BJ (cell line): ENCODE measurements at regions not wholly inside any gene's neighbourhood (a gene's known extent, or its start where the extent isn't known, plus 50 kb on each side); places are given as distances from the start of the nearest gene placed in this dataset.

Experiments
- CTCF ChIA-PET: fragments of 350-600 bp; formaldehyde crosslinking; extraction: SDS; loops from one replicate; lab custom pipeline; 2021; ENCODE audit warnings: antibody characterized with exemption, inconsistent platforms; lab: Yijun Ruan, JAX
- POLR2A ChIA-PET: fragments of 300-600 bp; sonication (Branson Sonifier 250); formaldehyde crosslinking; extraction: SDS; loops from one replicate; lab custom pipeline; 2021; ENCODE audit warnings: antibody characterized with exemption; lab: Charles Lee
- DNase-seq: peaks from one replicate; pipeline ENCODE4 v3.0.0-alpha.2; 2011; ENCODE audit warnings: low read depth
- H3K27me3 ChIP-seq: 2 replicates; pipeline ENCODE4 v1.6.0; 2011; ENCODE audit warnings: low read length; ENCODE audit not compliant: control insufficient read depth, insufficient read depth
- H3K36me3 ChIP-seq: 2 replicates; pipeline ENCODE4 v1.5.1; 2011; ENCODE audit warnings: low read length; ENCODE audit not compliant: control insufficient read depth, insufficient read depth
- H3K4me3 ChIP-seq: 2 replicates; pipeline ENCODE4 v1.5.1; 2011; ENCODE audit warnings: low read depth, mild to moderate bottlenecking, control low read depth, low read length
- TF ChIP-seq, protein P1 (sequence below): IDR thresholded peaks from 2 replicates; pipeline ENCODE4 v1.5.1; 2011; ENCODE audit warnings: low read depth, mild to moderate bottlenecking, control low read depth, inconsistent platforms, low read length, moderate library complexity; ENCODE audit not compliant: insufficient read depth

DNA sequence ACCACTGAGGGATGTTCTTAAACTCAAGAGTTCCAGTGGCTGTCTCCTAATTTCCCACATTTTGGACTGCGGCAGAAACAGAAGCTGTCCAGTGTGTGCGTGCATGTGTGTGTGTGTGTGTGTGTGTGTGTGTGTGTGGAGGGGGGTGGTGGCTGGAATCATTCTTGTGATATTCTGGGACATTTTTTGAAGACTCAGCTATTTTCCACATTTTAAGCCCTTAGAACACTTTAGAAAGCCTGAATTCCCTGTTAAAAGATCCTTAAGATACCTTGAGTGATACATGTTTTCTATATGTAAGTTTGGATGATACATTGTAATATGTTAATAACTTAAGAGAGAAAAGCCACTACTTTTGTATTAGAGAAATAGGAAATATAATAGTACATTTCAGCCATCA is 636.4 kb downstream of the PLPP3 start:
- H3K4me3 ChIP-seq = no peak overlapping the region
- CTCF ChIA-PET = no interaction called here
- DNase-seq = no peak
- no peaks in the 10 kb centered on the region for H3K36me3 ChIP-seq
- POLR2A ChIA-PET = no interaction called here
- TF ChIP-seq, protein P1, sequence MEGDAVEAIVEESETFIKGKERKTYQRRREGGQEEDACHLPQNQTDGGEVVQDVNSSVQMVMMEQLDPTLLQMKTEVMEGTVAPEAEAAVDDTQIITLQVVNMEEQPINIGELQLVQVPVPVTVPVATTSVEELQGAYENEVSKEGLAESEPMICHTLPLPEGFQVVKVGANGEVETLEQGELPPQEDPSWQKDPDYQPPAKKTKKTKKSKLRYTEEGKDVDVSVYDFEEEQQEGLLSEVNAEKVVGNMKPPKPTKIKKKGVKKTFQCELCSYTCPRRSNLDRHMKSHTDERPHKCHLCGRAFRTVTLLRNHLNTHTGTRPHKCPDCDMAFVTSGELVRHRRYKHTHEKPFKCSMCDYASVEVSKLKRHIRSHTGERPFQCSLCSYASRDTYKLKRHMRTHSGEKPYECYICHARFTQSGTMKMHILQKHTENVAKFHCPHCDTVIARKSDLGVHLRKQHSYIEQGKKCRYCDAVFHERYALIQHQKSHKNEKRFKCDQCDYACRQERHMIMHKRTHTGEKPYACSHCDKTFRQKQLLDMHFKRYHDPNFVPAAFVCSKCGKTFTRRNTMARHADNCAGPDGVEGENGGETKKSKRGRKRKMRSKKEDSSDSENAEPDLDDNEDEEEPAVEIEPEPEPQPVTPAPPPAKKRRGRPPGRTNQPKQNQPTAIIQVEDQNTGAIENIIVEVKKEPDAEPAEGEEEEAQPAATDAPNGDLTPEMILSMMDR = no peak
- H3K27me3 ChIP-seq = no peaks in the 10 kb centered on the region

DNA sequence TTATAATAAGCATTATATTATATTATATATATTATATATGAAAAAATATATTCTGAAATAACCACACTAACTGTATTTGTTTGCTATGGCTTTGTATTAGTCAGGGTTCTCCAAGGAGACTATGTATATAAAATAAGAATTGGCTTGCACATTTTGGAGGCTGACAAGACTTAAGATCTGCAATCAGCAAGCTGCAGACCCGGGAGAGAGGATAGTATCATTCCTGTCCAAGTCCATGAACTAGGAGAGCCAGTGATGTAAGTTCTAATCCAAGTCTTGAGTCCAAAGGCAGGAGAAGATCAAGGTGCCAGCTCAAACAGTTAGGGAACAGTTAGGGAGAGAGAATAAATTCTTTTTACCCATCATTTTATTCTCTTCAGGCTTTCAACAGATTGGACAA is 639.5 kb downstream of the PLPP3 start:
- CTCF ChIA-PET = interaction anchor here (1.0 to 1.5 kb wide), 2 partner anchors 10 to 31 kb away, joined by 3 to 4 read pairs; no protein-coding TSS in a partner anchor
- POLR2A ChIA-PET = no interaction called here
- TF ChIP-seq, protein P1 = no peak
- H3K4me3 ChIP-seq = no peak overlapping the region
- H3K36me3 ChIP-seq = no peaks in the 10 kb centered on the region
- no peaks in the 10 kb centered on the region for H3K27me3 ChIP-seq
- no peak for DNase-seq

DNA sequence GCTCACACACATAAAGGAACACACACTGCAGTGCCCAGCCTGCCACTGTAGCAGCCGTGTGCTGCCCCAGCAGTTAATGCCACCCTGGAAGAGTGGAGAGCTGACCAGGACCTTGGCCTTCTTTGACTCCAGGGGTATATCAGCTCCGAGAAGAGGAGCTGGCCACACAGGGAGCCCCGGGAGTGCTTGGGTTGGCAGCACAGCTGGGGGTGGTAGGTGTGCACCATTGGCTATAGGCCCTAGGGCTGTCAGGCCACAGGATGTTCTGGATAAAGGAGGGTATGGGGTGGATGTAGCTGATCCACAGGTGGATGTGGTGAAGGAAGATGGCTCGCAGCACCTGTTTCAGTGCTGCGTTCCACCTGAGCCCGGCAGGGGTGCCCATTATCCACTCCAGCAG is 640.5 kb downstream of the PLPP3 start:
- Histone ChIP-seq H3K4me3 (no peak overlapping the region), H3K36me3 (no peaks in the 10 kb centered on the region), H3K27me3 (no peaks in the 10 kb centered on the region)
- TF ChIP-seq, protein P1 = no peak
- no peak for DNase-seq
- POLR2A ChIA-PET = no interaction called here
- CTCF ChIA-PET = interaction anchor here (0.6 to 1.5 kb wide), 2 partner anchors 9 to 47 kb away, joined by 3 to 4 read pairs; no protein-coding TSS in a partner anchor

DNA sequence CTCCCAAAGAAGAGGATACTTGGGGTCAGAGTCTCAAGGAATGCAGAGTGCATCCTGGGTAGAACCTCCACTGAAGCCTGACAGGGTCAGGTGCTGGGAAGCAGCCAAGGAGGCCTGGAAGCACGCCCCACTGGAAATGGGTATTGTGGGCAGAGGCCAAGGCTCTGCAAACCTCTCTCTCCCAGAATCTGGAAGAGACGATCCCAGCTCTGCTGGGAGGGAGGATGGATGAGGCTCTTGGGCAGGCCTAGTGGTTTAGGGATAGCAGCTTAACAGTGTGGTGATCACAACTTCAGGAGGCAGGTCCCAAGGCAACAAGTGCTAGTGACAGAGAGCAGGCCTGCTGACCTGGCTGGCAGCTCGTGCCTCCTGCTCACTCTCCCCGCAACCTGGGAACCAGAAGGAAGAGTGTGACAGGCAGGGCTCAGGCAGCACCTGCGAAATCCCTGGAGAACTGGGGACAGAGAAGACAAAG is 641.0 kb downstream of the PLPP3 start:
- Histone ChIP-seq H3K36me3 (no peaks in the 10 kb centered on the region), H3K27me3 (no peaks in the 10 kb centered on the region), H3K4me3 (no peak overlapping the region)
- no peak for DNase-seq
- CTCF ChIA-PET = no interaction called here
- POLR2A ChIA-PET = no interaction called here
- TF ChIP-seq, protein P1 = no peak

DNA sequence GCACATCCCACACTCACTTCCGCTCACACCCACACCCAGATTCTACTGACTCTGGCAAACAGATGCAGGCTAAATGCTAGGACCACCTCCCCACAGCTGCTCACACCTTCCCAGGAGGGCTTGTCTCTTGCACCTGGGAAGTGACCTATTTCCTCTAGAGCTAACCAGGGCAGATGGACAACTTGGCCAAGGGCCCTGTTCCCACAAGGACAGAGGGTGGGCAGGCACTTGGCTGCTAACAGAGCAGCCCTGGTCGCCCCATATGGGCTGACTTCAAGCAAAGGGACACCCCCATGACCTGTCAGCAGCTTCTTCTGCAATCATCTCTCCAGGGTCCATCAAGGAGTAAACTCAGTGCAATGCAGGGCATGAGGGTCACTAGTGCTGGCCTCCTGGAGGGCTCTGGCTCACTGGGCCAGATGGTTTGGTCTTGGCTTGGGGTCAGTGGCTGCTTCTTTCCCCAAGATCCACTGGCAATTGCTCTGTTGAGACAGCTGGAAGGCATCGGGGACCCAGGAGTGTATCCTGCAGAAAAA is 641.5 kb downstream of the PLPP3 start:
- POLR2A ChIA-PET = no interaction called here
- TF ChIP-seq, protein P1 = no peak
- CTCF ChIA-PET = no interaction called here
- no peaks in the 10 kb centered on the region for H3K27me3 ChIP-seq
- H3K4me3 ChIP-seq = no peak overlapping the region
- H3K36me3 ChIP-seq = no peaks in the 10 kb centered on the region
- no peak for DNase-seq
